ENCODE measurements at regions not wholly inside any gene's neighbourhood (a gene's known extent, or its start where the extent isn't known, plus 50 kb on each side); places are given as distances from the start of the nearest gene placed in this dataset.

- H3K4me3 ChIP-seq (ENCODE audit: low read depth, low read length): no peak overlapping the region
- H3K14ac ChIP-seq (ENCODE audit: low read length): no peak overlapping the region
- H3K4me1 ChIP-seq (ENCODE audit: control insufficient read depth in 1 of 2, insufficient read depth in 2 of 2, low read length in 2 of 2): no peaks in the 10 kb centered on the region
- no peak overlapping the region for H3K18ac ChIP-seq (ENCODE audit: low read length)
- no peak overlapping the region for H3K9ac ChIP-seq (ENCODE audit: low read length)
- no peak overlapping the region for H3K27ac ChIP-seq (ENCODE audit: low read depth, low read length)
- H4K91ac ChIP-seq (ENCODE audit: low read depth, low read length): no peak overlapping the region
- H3K79me2 ChIP-seq (ENCODE audit: control insufficient read depth, insufficient read depth, low read length, poor library complexity): no peaks in the 10 kb centered on the region
- H3K4ac ChIP-seq (ENCODE audit: low read depth, low read length): no peak overlapping the region
- no peak overlapping the region for H2BK120ac ChIP-seq (ENCODE audit: insufficient read depth, low read length, poor library complexity)
- H2AK5ac ChIP-seq (ENCODE audit: low read length): no peak overlapping the region
- H2AFZ ChIP-seq (ENCODE audit: insufficient read depth, low read length, poor library complexity): no peak overlapping the region
- H2BK12ac ChIP-seq (ENCODE audit: low read length): no peak overlapping the region
- H4K8ac ChIP-seq (ENCODE audit: low read depth, low read length): no peak overlapping the region
- WGBS (ENCODE audit: extremely low coverage, insufficient coverage, insufficient read length): no CpG with 5 or more reads among the region's 1 CpG
- H3K9me3 ChIP-seq (ENCODE audit: insufficient read depth, low read depth, low read length): peaks cover 2% of the 10 kb centered on the region
- H3K4me2 ChIP-seq (ENCODE audit: low read length): no peak overlapping the region
- DNase-seq: no peak
- H3K79me1 ChIP-seq (ENCODE audit: low read length): no peaks in the 10 kb centered on the region
- H4K12ac ChIP-seq (ENCODE audit: low read depth, low read length): no peak overlapping the region
- H3K36me3 ChIP-seq (ENCODE audit: control insufficient read depth in 1 of 2, insufficient read depth in 2 of 2, low read length in 2 of 2): no peaks in the 10 kb centered on the region
- no peaks in the 10 kb centered on the region for H3K27me3 ChIP-seq (ENCODE audit: insufficient read depth, low read length)
- H2BK5ac ChIP-seq (ENCODE audit: low read depth, low read length, poor library complexity): no peak overlapping the region
- no peak overlapping the region for H3K23ac ChIP-seq (ENCODE audit: low read length)
These were observed 221.2 kb upstream of the PELI2 start for GRCh38 chr14:55897031-55897430.

- H3K23ac ChIP-seq (ENCODE audit: low read length): no peak overlapping the region
- H3K79me1 ChIP-seq (ENCODE audit: low read length): no peaks in the 10 kb centered on the region
- WGBS (ENCODE audit: extremely low coverage, insufficient coverage, insufficient read length): no CpG with 5 or more reads among the region's 1 CpG
- H3K18ac ChIP-seq (ENCODE audit: low read length): no peak overlapping the region
- H3K9ac ChIP-seq (ENCODE audit: low read length): no peak overlapping the region
- no peak overlapping the region for H3K4me2 ChIP-seq (ENCODE audit: low read length)
- H3K4ac ChIP-seq (ENCODE audit: low read depth, low read length): no peak overlapping the region
- H2BK5ac ChIP-seq (ENCODE audit: low read depth, low read length, poor library complexity): no peak overlapping the region
- H3K14ac ChIP-seq (ENCODE audit: low read length): no peak overlapping the region
- no peak overlapping the region for H4K8ac ChIP-seq (ENCODE audit: low read depth, low read length)
- no peak overlapping the region for H3K4me3 ChIP-seq (ENCODE audit: low read depth, low read length)
- H4K91ac ChIP-seq (ENCODE audit: low read depth, low read length): no peak overlapping the region
- no peak overlapping the region for H2AFZ ChIP-seq (ENCODE audit: insufficient read depth, low read length, poor library complexity)
- no peak overlapping the region for H2BK120ac ChIP-seq (ENCODE audit: insufficient read depth, low read length, poor library complexity)
- no peaks in the 10 kb centered on the region for H3K36me3 ChIP-seq (ENCODE audit: control insufficient read depth in 1 of 2, insufficient read depth in 2 of 2, low read length in 2 of 2)
- no peaks in the 10 kb centered on the region for H3K4me1 ChIP-seq (ENCODE audit: control insufficient read depth in 1 of 2, insufficient read depth in 2 of 2, low read length in 2 of 2)
- DNase-seq: no peak
- H2BK12ac ChIP-seq (ENCODE audit: low read length): no peak overlapping the region
- peaks cover 2% of the 10 kb centered on the region for H3K9me3 ChIP-seq (ENCODE audit: insufficient read depth, low read depth, low read length)
- H3K79me2 ChIP-seq (ENCODE audit: control insufficient read depth, insufficient read depth, low read length, poor library complexity): no peaks in the 10 kb centered on the region
- no peak overlapping the region for H2AK5ac ChIP-seq (ENCODE audit: low read length)
- no peaks in the 10 kb centered on the region for H3K27me3 ChIP-seq (ENCODE audit: insufficient read depth, low read length)
- H3K27ac ChIP-seq (ENCODE audit: low read depth, low read length): no peak overlapping the region
- H4K12ac ChIP-seq (ENCODE audit: low read depth, low read length): no peak overlapping the region
These were observed 219.3 kb upstream of the PELI2 start for GRCh38 chr14:55898938-55899337.

- H4K8ac ChIP-seq (ENCODE audit: low read depth, low read length): no peak overlapping the region
- no peak overlapping the region for H3K4ac ChIP-seq (ENCODE audit: low read depth, low read length)
- H3K18ac ChIP-seq (ENCODE audit: low read length): no peak overlapping the region
- H3K36me3 ChIP-seq (ENCODE audit: control insufficient read depth in 1 of 2, insufficient read depth in 2 of 2, low read length in 2 of 2): no peaks in the 10 kb centered on the region
- no peak overlapping the region for H3K27ac ChIP-seq (ENCODE audit: low read depth, low read length)
- no peak for DNase-seq
- no peak overlapping the region for H2BK120ac ChIP-seq (ENCODE audit: insufficient read depth, low read length, poor library complexity)
- no CpG with 5 or more reads among the region's 4 CpGs for WGBS (ENCODE audit: extremely low coverage, insufficient coverage, insufficient read length)
- no peak overlapping the region for H3K14ac ChIP-seq (ENCODE audit: low read length)
- H3K79me1 ChIP-seq (ENCODE audit: low read length): no peaks in the 10 kb centered on the region
- no peaks in the 10 kb centered on the region for H3K4me1 ChIP-seq (ENCODE audit: control insufficient read depth in 1 of 2, insufficient read depth in 2 of 2, low read length in 2 of 2)
- H3K23ac ChIP-seq (ENCODE audit: low read length): no peak overlapping the region
- no peak overlapping the region for H3K9ac ChIP-seq (ENCODE audit: low read length)
- H2AFZ ChIP-seq (ENCODE audit: insufficient read depth, low read length, poor library complexity): no peak overlapping the region
- no peak overlapping the region for H2BK5ac ChIP-seq (ENCODE audit: low read depth, low read length, poor library complexity)
- no peak overlapping the region for H4K12ac ChIP-seq (ENCODE audit: low read depth, low read length)
- no peak overlapping the region for H2BK12ac ChIP-seq (ENCODE audit: low read length)
- H4K91ac ChIP-seq (ENCODE audit: low read depth, low read length): no peak overlapping the region
- no peaks in the 10 kb centered on the region for H3K27me3 ChIP-seq (ENCODE audit: insufficient read depth, low read length)
- no peak overlapping the region for H2AK5ac ChIP-seq (ENCODE audit: low read length)
- no peak overlapping the region for H3K4me2 ChIP-seq (ENCODE audit: low read length)
- peaks cover 2% of the 10 kb centered on the region for H3K9me3 ChIP-seq (ENCODE audit: insufficient read depth, low read depth, low read length)
- no peak overlapping the region for H3K4me3 ChIP-seq (ENCODE audit: low read depth, low read length)
- H3K79me2 ChIP-seq (ENCODE audit: control insufficient read depth, insufficient read depth, low read length, poor library complexity): no peaks in the 10 kb centered on the region
These were observed 218.7 kb upstream of the PELI2 start for GRCh38 chr14:55899531-55899930.

- Histone ChIP-seq H2AK5ac (ENCODE audit: low read length) (no peak overlapping the region), H2BK5ac (ENCODE audit: low read depth, low read length, poor library complexity) (no peak overlapping the region), H3K14ac (ENCODE audit: low read length) (no peak overlapping the region), H3K4me1 (ENCODE audit: control insufficient read depth in 1 of 2, insufficient read depth in 2 of 2, low read length in 2 of 2) (no peaks in the 10 kb centered on the region), H2AFZ (ENCODE audit: insufficient read depth, low read length, poor library complexity) (no peak overlapping the region), H2BK120ac (ENCODE audit: insufficient read depth, low read length, poor library complexity) (no peak overlapping the region), H3K18ac (ENCODE audit: low read length) (no peak overlapping the region), H2BK12ac (ENCODE audit: low read length) (no peak overlapping the region), H3K79me1 (ENCODE audit: low read length) (no peaks in the 10 kb centered on the region), H4K91ac (ENCODE audit: low read depth, low read length) (no peak overlapping the region), H4K12ac (ENCODE audit: low read depth, low read length) (no peak overlapping the region), H3K27ac (ENCODE audit: low read depth, low read length) (no peak overlapping the region), H3K23ac (ENCODE audit: low read length) (no peak overlapping the region), H3K27me3 (ENCODE audit: insufficient read depth, low read length) (no peaks in the 10 kb centered on the region), H3K9ac (ENCODE audit: low read length) (no peak overlapping the region), H3K9me3 (ENCODE audit: insufficient read depth, low read depth, low read length) (peaks cover 2% of the 10 kb centered on the region), H3K4me3 (ENCODE audit: low read depth, low read length) (no peak overlapping the region), H3K79me2 (ENCODE audit: control insufficient read depth, insufficient read depth, low read length, poor library complexity) (no peaks in the 10 kb centered on the region), H3K4me2 (ENCODE audit: low read length) (no peak overlapping the region), H3K4ac (ENCODE audit: low read depth, low read length) (no peak overlapping the region), H3K36me3 (ENCODE audit: control insufficient read depth in 1 of 2, insufficient read depth in 2 of 2, low read length in 2 of 2) (no peaks in the 10 kb centered on the region), H4K8ac (ENCODE audit: low read depth, low read length) (no peak overlapping the region)
- no peak for DNase-seq
- WGBS (ENCODE audit: extremely low coverage, insufficient coverage, insufficient read length): no CpG with 5 or more reads among the region's 2 CpGs
These were observed 217.5 kb upstream of the PELI2 start for GRCh38 chr14:55900749-55901148.

Measured in trophoblast cell (in vitro differentiated cells and primary cell).